ENCODE measurements at regions not wholly inside any gene's neighbourhood (a gene's known extent, or its start where the extent isn't known, plus 50 kb on each side); places are given as distances from the start of the nearest gene placed in this dataset.
"Not testable (repeated sequence)": the region's sequence is repeated elsewhere in the genome, so short reads cannot be mapped to it uniquely, and the experiment has no call there.

DNA sequence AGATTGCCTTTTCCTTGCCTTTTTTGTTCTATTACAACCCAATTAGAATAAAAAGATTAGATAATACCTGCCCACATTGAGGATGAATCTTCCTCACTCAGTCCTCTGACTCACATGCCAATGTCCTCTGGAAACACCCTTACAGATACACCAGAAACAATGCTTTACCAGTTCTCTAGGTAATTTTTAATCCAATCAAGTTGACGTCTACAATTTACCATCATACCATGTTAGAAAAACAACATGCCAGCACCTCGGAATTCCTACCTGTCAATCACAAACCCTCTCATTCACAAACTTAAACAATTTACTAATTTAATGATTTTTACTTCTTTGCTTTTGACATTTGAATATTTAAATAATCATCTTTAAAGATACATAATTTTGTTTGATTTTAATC, 953.8 kb downstream of the TRHDE start:
- Histone ChIP-seq H3K9me3 (ENCODE audit: control insufficient read depth, insufficient read depth, low read depth, low read length) (peaks cover 2% of the 10 kb centered on the region; the same call in 1 of the 2 replicates), H3K27ac (ENCODE audit: low read length) (no peak overlapping the region), H3K36me3 (ENCODE audit: control insufficient read depth, insufficient read depth, low read length) (no peaks in the 10 kb centered on the region), H3K4me1 (ENCODE audit: control insufficient read depth, insufficient read depth, low read length) (no peaks in the 10 kb centered on the region), H3K4me3 (ENCODE audit: low read depth in 2 of 2, low read length in 2 of 2) (no peak overlapping the region), H3K27me3 (ENCODE audit: control insufficient read depth, insufficient read depth, low read length) (no peaks in the 10 kb centered on the region)
- BruUV-seq (replicated peaks): no TSS peak
- ChIA-PET CTCF (no interaction called here), POLR2A (no interaction called here)
- ATAC-seq: no peak
- no peak for DNase-seq (ENCODE audit: low read depth, low spot score)
- intact Hi-C loops (cut with micrococcal nuclease; ENCODE audit: unreplicated experiment): no loop called here
- TF ChIP-seq SIN3A (IDR thresholded peaks at IDR 0.05; ENCODE audit: borderline replicate concordance, insufficient read depth, low read depth, low read length): no peak
- no peak for TF ChIP-seq POLR2AphosphoS5 (IDR thresholded peaks at IDR 0.05; ENCODE audit: low read depth, low read length)
- TF ChIP-seq, protein P1, sequence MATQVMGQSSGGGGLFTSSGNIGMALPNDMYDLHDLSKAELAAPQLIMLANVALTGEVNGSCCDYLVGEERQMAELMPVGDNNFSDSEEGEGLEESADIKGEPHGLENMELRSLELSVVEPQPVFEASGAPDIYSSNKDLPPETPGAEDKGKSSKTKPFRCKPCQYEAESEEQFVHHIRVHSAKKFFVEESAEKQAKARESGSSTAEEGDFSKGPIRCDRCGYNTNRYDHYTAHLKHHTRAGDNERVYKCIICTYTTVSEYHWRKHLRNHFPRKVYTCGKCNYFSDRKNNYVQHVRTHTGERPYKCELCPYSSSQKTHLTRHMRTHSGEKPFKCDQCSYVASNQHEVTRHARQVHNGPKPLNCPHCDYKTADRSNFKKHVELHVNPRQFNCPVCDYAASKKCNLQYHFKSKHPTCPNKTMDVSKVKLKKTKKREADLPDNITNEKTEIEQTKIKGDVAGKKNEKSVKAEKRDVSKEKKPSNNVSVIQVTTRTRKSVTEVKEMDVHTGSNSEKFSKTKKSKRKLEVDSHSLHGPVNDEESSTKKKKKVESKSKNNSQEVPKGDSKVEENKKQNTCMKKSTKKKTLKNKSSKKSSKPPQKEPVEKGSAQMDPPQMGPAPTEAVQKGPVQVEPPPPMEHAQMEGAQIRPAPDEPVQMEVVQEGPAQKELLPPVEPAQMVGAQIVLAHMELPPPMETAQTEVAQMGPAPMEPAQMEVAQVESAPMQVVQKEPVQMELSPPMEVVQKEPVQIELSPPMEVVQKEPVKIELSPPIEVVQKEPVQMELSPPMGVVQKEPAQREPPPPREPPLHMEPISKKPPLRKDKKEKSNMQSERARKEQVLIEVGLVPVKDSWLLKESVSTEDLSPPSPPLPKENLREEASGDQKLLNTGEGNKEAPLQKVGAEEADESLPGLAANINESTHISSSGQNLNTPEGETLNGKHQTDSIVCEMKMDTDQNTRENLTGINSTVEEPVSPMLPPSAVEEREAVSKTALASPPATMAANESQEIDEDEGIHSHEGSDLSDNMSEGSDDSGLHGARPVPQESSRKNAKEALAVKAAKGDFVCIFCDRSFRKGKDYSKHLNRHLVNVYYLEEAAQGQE (IDR thresholded peaks at IDR 0.05; ENCODE audit: insufficient read depth in 1 of 2, low read depth in 2 of 2, low read length in 1 of 2): no peak
- TF ChIP-seq, protein P2, sequence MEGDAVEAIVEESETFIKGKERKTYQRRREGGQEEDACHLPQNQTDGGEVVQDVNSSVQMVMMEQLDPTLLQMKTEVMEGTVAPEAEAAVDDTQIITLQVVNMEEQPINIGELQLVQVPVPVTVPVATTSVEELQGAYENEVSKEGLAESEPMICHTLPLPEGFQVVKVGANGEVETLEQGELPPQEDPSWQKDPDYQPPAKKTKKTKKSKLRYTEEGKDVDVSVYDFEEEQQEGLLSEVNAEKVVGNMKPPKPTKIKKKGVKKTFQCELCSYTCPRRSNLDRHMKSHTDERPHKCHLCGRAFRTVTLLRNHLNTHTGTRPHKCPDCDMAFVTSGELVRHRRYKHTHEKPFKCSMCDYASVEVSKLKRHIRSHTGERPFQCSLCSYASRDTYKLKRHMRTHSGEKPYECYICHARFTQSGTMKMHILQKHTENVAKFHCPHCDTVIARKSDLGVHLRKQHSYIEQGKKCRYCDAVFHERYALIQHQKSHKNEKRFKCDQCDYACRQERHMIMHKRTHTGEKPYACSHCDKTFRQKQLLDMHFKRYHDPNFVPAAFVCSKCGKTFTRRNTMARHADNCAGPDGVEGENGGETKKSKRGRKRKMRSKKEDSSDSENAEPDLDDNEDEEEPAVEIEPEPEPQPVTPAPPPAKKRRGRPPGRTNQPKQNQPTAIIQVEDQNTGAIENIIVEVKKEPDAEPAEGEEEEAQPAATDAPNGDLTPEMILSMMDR (IDR thresholded peaks at IDR 0.05): no peak
- no peak for TF ChIP-seq TCF7L2 (IDR thresholded peaks at IDR 0.05; ENCODE audit: low read depth, low read length)
- in situ Hi-C loops (cut with HindIII; ENCODE audit: low pct_unique_long_range_greater_than_20kb, low sequenced_read_pairs): no loop called here

DNA sequence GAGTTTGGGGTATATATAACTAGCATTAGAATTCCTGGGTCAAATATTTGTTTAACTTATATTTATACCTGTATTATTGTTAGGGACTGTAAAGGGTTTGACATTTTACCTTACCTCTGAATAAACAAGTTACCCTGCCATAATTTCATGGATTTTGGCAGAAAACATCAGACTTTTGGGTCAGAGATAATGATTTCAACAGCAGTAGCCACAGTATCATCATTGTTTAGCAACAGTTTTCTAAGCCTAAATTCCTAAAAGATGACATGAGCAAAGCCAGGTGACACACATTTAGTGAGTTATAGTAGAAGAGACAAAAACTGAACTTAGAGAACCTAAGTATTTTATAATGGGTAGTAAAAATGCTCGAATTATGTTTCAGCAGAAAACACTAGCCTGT, 954.4 kb downstream of the TRHDE start:
- Histone ChIP-seq H3K4me3 (ENCODE audit: low read depth in 2 of 2, low read length in 2 of 2) (no peak overlapping the region), H3K4me1 (ENCODE audit: control insufficient read depth, insufficient read depth, low read length) (no peaks in the 10 kb centered on the region), H3K27ac (ENCODE audit: low read length) (no peak overlapping the region), H3K27me3 (ENCODE audit: control insufficient read depth, insufficient read depth, low read length) (no peaks in the 10 kb centered on the region), H3K36me3 (ENCODE audit: control insufficient read depth, insufficient read depth, low read length) (no peaks in the 10 kb centered on the region), H3K9me3 (ENCODE audit: control insufficient read depth, insufficient read depth, low read depth, low read length) (peaks cover 3% of the 10 kb centered on the region; the same call in 1 of the 2 replicates)
- intact Hi-C loops (cut with micrococcal nuclease; ENCODE audit: unreplicated experiment) (no loop called here), in situ Hi-C loops (cut with HindIII; ENCODE audit: low pct_unique_long_range_greater_than_20kb, low sequenced_read_pairs) (no loop called here)
- no peak for DNase-seq (ENCODE audit: low read depth, low spot score)
- CTCF ChIA-PET: no interaction called here
- POLR2A ChIA-PET: no interaction called here
- no TSS peak for BruUV-seq (replicated peaks)
- no peak for ATAC-seq
- TF ChIP-seq POLR2AphosphoS5 (IDR thresholded peaks at IDR 0.05; ENCODE audit: low read depth, low read length): no peak
- TF ChIP-seq, protein P2 (IDR thresholded peaks at IDR 0.05): no peak
- no peak for TF ChIP-seq SIN3A (IDR thresholded peaks at IDR 0.05; ENCODE audit: borderline replicate concordance, insufficient read depth, low read depth, low read length)
- TF ChIP-seq, protein P1 (IDR thresholded peaks at IDR 0.05; ENCODE audit: insufficient read depth in 1 of 2, low read depth in 2 of 2, low read length in 1 of 2): no peak
- TF ChIP-seq TCF7L2 (IDR thresholded peaks at IDR 0.05; ENCODE audit: low read depth, low read length): no peak

DNA sequence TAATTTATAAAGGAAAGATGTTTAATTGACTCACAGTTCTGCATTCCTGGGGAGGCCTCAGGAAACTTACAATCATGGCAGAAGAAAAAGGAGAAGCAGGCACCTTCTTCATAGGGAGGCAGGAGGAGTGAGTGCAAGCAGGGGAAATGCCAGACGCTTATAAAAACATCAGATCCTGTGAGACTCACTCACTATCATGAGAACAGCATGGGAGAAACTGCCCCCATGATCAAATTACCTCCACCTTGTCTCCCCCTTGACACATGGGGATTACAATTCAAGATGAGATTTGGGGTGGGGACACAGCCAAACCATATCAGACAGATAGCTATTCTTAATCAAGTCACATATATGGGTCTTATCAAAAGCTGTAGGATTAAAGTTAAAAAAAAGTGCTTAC, 956.7 kb downstream of the TRHDE start:
- CTCF ChIA-PET; H3K9me3 ChIP-seq (ENCODE audit: control insufficient read depth, insufficient read depth, low read depth, low read length); H3K27me3 ChIP-seq (ENCODE audit: control insufficient read depth, insufficient read depth, low read length); H3K36me3 ChIP-seq (ENCODE audit: control insufficient read depth, insufficient read depth, low read length); intact Hi-C loops (cut with micrococcal nuclease; ENCODE audit: unreplicated experiment); H3K4me1 ChIP-seq (ENCODE audit: control insufficient read depth, insufficient read depth, low read length); DNase-seq (ENCODE audit: low read depth, low spot score); BruUV-seq (replicated peaks); ATAC-seq; in situ Hi-C loops (cut with HindIII; ENCODE audit: low pct_unique_long_range_greater_than_20kb, low sequenced_read_pairs); H3K27ac ChIP-seq (ENCODE audit: low read length); H3K4me3 ChIP-seq (ENCODE audit: low read depth in 2 of 2, low read length in 2 of 2); POLR2A ChIA-PET: not testable (repeated sequence)

Measured in Panc1 (cell line).